ENCODE measurements at regions not wholly inside any gene's neighbourhood (a gene's known extent, or its start where the extent isn't known, plus 50 kb on each side); places are given as distances from the start of the nearest gene placed in this dataset.

- no peak for TF ChIP-seq ZNF713 (CRISPR knock-in tag; IDR thresholded peaks at IDR 0.05)
- TF ChIP-seq IKZF1 (IDR thresholded peaks at IDR 0.05): no peak
- TF ChIP-seq TSC22D2 (CRISPR knock-in tag; IDR thresholded peaks at IDR 0.05; ENCODE audit: borderline replicate concordance): no peak
- TF ChIP-seq KLF6 (CRISPR knock-in tag; IDR thresholded peaks at IDR 0.05): no peak
- no peak for TF ChIP-seq RNF2 (conservative IDR thresholded peaks at IDR 0.05; ENCODE audit: low read depth)
- TF ChIP-seq CAMTA2 (CRISPR knock-in tag; IDR thresholded peaks at IDR 0.05; ENCODE audit: borderline replicate concordance): no peak
- TF ChIP-seq CEBPG (CRISPR knock-in tag; IDR thresholded peaks at IDR 0.05): no peak
- TF ChIP-seq JARID2 (CRISPR knock-in tag; IDR thresholded peaks at IDR 0.05; ENCODE audit: insufficient replicate concordance): no peak
- TF ChIP-seq AHDC1 (CRISPR knock-in tag; IDR thresholded peaks at IDR 0.05; ENCODE audit: borderline replicate concordance): no peak
- TF ChIP-seq ZNF460 (CRISPR knock-in tag; IDR thresholded peaks at IDR 0.05; ENCODE audit: borderline replicate concordance): no peak
- no peak for TF ChIP-seq RBM22 (optimal IDR thresholded peaks at IDR 0.05; ENCODE audit: low read length)
Measured at GRCh38 chr18:78890388-78890787, 89.2 kb upstream of the SALL3 start (continued).

Measured in HepG2 (cell line).